Lower lobe of right lung (tissue), 2 donors: ENCODE measurements at regions not wholly inside any gene's neighbourhood (a gene's known extent, or its start where the extent isn't known, plus 50 kb on each side); places are given as distances from the start of the nearest gene placed in this dataset.

ENCODE experiments used
- ATAC-seq, 2 donors: fragments of 200-7000 bp; cut with Tn5 transposase; one replicate each; pipeline ENCODE4 v1.9.1; 2020 to 2022; ENCODE audit warnings: mild to moderate bottlenecking in 2 of 2, moderate library complexity in 2 of 2
- DNase-seq: peaks from one replicate; pipeline ENCODE4 v3.0.0-alpha.2; 2020
- H3K27ac ChIP-seq: fragments of 200-600 bp; one replicate; pipeline ENCODE4 v1.8.0; 2022
- H3K27me3 ChIP-seq: fragments of 200-600 bp; one replicate; pipeline ENCODE4 v1.8.0; 2022; ENCODE audit warnings: low read depth
- H3K36me3 ChIP-seq: fragments of 200-600 bp; one replicate; pipeline ENCODE4 v1.8.0; 2022; ENCODE audit warnings: mild to moderate bottlenecking
- H3K4me1 ChIP-seq: fragments of 200-600 bp; one replicate; pipeline ENCODE4 v1.8.0; 2022
- H3K4me3 ChIP-seq: fragments of 200-600 bp; one replicate; pipeline ENCODE4 v1.8.0; 2022; ENCODE audit warnings: mild to moderate bottlenecking
- H3K9me3 ChIP-seq: fragments of 200-600 bp; one replicate; pipeline ENCODE4 v1.8.0; 2022
- CTCF ChIP-seq: fragments of 200-600 bp; IDR thresholded peaks from one replicate; pipeline ENCODE4 v1.8.0; 2022; ENCODE audit warnings: antibody characterized with exemption, mild to moderate bottlenecking
- intact Hi-C: fragments of 100-400 bp; cut with DNase I; formaldehyde crosslinking; loops from one replicate; pipeline ENCODE4 v1.11.0; 2022
- donor health status: DM: no; HTN: yes; CAD: no; lungs with severe emphysema.

GRCh38 chr15:53875139-53875538, 103.1 kb upstream of the UNC13C start:
- H3K27ac ChIP-seq, result no peak overlapping the region
- ATAC-seq (no peak), DNase-seq (no peak)
- TF ChIP-seq CTCF, result no peak
- no peaks in the 10 kb centered on the region for H3K9me3 ChIP-seq
- intact Hi-C loops, result no loop called here
- peaks cover 5% of the 10 kb centered on the region for H3K27me3 ChIP-seq
- no peak overlapping the region for H3K4me3 ChIP-seq
- no peaks in the 10 kb centered on the region for H3K4me1 ChIP-seq
- H3K36me3 ChIP-seq, result no peaks in the 10 kb centered on the region

- TF ChIP-seq CTCF, result no peak
- H3K36me3 ChIP-seq, result no peaks in the 10 kb centered on the region
- no peaks in the 10 kb centered on the region for H3K4me1 ChIP-seq
- no peaks in the 10 kb centered on the region for H3K27me3 ChIP-seq
- no peak overlapping the region for H3K27ac ChIP-seq
- no peak overlapping the region for H3K4me3 ChIP-seq
- intact Hi-C loops, result no loop called here
- DNase-seq (no peak), ATAC-seq (no peak)
- no peaks in the 10 kb centered on the region for H3K9me3 ChIP-seq
These were observed 105.8 kb upstream of the UNC13C start for GRCh38 chr15:53872410-53872809.

GRCh38 chr15:53869806-53870073, 108.5 kb upstream of the UNC13C start:
- Histone ChIP-seq H3K9me3 (no peaks in the 10 kb centered on the region), H3K4me3 (no peak overlapping the region), H3K36me3 (no peaks in the 10 kb centered on the region), H3K27me3 (no peaks in the 10 kb centered on the region), H3K4me1 (no peaks in the 10 kb centered on the region), H3K27ac (no peak overlapping the region)
- TF ChIP-seq CTCF, result no peak
- no peak for DNase-seq
- ATAC-seq, result no peak
- intact Hi-C loops, result loop anchor here (10.0 kb wide), 1 partner anchor 65 kb away; no protein-coding TSS in a partner anchor

GRCh38 chr15:53869044-53869805, 109.0 kb upstream of the UNC13C start:
- Histone ChIP-seq H3K4me3 (no peak overlapping the region), H3K27me3 (no peaks in the 10 kb centered on the region), H3K27ac (no peak overlapping the region), H3K4me1 (no peaks in the 10 kb centered on the region), H3K36me3 (no peaks in the 10 kb centered on the region), H3K9me3 (no peaks in the 10 kb centered on the region)
- no peak for TF ChIP-seq CTCF
- DNase-seq (no peak), ATAC-seq (no peak)
- intact Hi-C loops, result loop anchor here (10.0 kb wide), 1 partner anchor 64 kb away; no protein-coding TSS in a partner anchor

GRCh38 chr15:53862386-53862785, 102.9 kb upstream of the WDR72 start:
- no peak for TF ChIP-seq CTCF
- ATAC-seq (no peak), DNase-seq (no peak)
- intact Hi-C loops, result loop anchor here (10.0 kb wide), 1 partner anchor 58 kb away; no protein-coding TSS in a partner anchor
- H3K27me3 ChIP-seq, result no peaks in the 10 kb centered on the region
- H3K9me3 ChIP-seq, result no peaks in the 10 kb centered on the region
- no peak overlapping the region for H3K4me3 ChIP-seq
- H3K36me3 ChIP-seq, result no peaks in the 10 kb centered on the region
- no peaks in the 10 kb centered on the region for H3K4me1 ChIP-seq
- no peak overlapping the region for H3K27ac ChIP-seq
